NCI-H2227 (cell line): ENCODE measurements at regions not wholly inside any gene's neighbourhood (a gene's known extent, or its start where the extent isn't known, plus 50 kb on each side); places are given as distances from the start of the nearest gene placed in this dataset.

Experiments used
- DNase-seq: peaks from one replicate; lab custom pipeline; 2025; ENCODE audit not compliant: unreplicated experiment; lab: John Stamatoyannopoulos, UW

DNA sequence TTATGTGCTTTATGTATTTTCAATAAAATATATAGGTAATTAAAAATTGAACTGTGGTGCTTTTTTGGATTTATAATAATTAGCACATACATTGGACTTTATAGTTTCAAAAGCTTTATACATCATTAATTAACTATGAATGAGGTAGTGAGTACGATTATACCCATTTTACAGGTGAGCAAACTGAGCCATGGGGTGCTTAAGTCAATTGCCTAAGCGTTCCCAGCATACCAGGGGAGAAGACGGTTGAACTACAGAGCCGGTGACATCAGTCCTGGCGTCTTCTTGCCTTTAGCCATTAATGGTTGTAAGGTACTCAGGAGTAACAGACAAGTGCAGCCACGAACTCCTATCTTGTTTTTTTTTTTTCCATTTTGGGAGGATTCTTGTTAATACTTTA, 172.8 kb downstream of the GATA3 start:
- DNase-seq, result no peak

DNA sequence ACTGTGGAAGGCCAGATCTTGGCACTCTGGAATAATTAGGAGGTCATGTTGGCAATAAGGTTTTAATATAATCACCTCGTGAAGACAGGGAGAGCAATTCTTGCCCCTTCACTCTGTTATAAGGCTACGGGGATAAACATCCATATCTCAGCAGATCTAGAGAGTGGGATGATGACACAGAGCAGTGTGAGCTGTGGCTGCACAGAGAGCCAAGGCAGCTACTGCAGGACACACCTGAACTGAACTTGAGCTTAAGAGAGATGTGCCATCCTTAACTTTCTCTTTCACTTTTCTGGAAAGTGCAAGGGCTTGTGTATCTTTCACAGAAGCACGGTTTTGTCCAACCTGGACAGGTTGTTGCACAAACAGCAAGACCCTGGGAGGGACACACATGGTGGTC, 174.7 kb downstream of the GATA3 start:
- DNase-seq, result no peak

DNA sequence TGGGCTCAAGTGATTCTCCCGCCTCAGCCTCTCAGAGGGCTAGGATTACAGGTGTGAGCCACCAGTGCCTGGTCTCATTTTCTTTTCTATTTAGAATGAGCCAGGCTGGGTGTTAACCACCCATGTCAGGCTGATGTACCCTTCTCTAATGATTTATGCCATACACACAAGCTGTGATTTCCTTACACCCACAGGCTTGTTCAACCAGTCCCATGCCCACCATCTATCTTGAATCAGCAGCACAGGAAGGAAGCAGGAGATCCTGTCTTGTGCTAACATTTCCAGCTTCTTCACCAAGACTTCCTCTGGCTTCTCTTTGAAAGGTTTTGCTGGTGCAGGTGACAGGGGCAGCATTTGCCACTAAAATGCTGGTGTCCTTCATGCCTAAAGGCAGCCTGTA, 176.4 kb downstream of the GATA3 start:
- no peak for DNase-seq

DNA sequence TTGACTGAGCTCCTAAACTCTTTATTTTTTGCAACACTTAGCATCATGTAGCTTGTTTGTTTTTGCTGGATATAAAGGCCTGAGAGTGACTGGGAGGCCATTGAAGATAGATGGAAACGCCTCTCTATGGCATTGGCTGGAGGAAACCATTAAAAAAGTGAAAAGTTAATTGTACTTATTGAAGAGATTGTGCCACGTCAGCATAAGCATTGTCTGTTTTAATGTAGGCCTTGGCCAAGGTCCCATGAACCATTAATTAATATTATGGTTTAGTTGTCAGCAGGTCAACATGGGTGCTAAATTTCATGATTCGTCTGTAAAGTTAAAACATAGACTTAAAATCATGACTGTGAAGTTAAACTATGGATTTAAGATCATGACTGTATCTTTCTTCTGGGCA, 178.6 kb downstream of the GATA3 start:
- DNase-seq, result no peak

DNA sequence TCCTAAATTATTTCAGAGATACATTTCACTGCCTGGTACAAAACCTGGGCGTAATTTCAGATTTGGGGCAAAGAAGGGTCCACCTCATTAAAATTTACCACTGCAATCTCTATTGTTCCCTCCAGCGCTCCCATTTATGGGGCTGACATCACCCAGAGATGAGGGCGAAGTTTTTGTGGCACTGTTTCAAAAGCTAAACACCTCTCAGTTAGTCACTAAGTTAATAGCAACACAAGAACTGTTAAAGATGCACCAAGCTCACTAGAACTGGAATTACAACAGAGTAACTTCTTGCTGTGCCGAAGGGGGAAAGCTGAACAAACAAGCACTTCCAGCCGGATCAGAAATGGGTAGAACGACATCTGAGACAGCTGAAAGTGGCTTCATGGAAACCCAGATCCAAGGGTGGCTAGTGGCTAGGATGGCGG, 179.4 kb downstream of the GATA3 start:
- DNase-seq, result no peak

DNA sequence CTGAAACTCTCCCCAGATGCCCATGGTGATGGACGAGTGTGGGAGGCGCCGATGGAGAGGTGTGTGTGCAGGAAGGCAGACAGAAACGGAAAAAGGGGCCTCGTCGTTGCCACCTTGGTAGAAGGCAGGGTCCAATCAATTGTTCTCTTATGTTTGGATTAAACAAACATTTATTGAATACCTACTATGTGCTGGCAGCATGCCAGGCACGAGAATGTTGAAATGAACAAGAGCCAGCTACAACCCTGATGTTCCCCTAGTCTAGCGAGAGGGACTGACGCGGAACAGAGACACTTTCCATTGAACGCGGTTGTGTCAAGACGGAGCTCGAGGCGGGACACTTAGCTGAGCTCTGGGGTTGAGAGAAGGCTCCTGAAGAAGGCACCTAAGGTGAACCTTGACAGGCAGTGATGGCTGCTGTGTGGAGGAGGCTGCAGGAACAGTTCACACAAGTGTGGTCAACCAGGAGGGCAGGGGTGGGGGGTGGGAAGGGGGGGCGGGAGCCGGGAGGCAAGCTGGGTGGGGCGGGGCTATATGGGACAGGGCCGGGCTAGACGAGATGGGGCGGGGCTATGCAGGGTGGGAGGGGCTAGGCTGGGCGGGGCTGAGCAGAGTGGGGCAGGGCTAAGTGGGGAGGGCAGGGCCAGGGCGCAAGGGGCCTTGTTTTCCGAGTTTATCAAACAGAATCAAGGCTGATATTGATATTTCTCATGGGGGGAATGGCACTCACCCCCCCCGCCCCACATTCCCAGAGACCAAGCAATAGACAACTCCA, 181.0 kb downstream of the GATA3 start:
- DNase-seq, result no peak

DNA sequence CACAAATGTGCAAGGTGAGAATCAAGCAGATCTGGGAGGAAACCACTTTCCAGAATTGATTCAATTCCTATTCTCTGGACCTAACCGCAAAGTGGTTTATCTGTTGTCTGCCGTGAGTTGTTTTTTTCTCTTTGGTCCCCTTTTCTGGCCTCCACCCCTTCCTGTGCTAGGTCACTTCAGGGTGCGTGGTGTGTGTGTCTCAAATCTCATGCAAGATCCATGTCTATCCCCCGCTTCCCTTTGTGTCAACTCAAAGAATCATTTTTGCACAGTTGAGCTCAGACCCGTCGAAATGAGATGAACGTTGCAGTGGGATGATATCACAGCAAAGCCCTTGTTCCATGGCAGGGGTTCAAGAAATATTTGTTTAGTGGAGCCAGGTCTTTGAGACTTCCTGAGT, 184.5 kb downstream of the GATA3 start:
- DNase-seq, result no peak

DNA sequence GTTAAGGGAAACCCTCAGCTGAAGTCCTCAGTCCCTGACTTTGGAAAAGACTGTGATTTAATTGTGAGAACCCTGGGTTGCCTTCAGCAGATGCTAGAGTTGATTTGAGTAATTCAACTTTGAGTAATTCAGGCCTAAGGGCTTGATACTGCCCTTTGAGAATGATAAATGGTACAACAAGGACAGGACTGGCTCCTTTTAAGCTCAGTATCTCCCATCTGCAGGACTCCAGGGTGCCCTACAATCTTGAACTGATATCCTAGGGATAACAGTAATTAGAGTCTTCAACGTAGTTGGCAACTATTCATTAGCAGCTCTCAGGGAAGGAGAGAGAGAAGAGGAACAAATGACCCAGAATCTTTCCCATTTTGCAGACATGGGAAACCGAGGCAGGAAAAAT, 186.4 kb downstream of the GATA3 start:
- DNase-seq, result no peak

DNA sequence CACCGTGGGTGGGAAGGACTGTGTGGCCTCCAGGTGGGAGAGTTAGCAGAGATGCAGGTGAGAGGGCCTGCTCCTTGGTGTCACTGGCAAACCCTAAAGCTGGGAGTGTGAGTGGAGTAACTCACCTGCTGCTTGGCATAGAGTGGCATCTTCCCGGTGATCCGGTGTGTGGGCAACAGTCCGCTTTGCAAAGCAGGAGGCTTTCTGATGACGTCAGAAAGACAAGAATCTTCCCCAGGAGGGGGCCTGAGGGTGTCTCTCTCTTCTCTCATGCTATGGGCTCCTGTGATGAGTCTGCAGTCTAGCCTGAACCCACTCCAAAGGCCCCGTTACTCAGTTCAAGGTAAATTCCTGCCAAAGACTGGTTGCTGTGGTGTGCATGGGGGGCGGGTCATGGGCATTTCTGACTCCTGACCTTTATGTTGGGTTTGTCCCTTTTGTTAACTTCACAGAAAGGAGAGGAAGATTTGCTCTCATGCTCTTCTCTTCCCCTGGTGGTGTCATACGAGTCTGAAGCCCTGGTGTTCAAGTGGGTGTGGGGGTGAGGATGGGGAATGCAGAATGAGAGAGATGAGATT, 187.9 kb downstream of the GATA3 start:
- no peak for DNase-seq

DNA sequence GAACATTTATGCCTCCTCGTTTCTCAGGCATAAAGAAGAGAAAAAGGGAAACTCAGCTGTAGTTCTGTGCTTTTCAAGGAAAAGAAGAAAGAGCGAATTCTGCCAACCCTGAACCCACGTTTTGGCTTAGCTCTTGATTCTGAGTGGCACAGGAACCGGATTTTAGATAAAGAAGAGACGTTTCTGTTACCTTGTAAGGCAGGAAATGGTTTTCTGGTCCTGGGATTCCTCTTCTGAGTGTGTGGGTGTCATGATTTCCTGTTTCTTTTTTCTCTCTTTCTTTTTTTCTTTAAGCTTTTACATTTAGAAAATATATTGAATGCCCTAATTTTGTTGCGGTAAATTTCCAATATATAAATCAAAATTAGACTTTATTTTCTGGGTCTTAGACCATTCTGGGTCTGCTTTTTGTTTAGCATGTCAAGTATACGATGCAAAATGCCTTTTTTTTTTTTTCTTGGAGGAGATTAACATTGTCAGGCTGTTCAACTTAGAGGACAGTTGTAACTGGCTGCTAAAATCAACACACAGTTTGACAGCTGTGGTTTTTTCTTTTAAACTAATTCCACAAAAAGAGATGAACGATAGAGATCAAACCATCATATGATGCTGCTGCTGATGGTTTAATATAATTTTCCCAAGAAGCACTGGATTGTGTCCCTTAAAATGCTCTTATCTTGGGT, 190.8 kb downstream of the GATA3 start:
- DNase-seq, result no peak

DNA sequence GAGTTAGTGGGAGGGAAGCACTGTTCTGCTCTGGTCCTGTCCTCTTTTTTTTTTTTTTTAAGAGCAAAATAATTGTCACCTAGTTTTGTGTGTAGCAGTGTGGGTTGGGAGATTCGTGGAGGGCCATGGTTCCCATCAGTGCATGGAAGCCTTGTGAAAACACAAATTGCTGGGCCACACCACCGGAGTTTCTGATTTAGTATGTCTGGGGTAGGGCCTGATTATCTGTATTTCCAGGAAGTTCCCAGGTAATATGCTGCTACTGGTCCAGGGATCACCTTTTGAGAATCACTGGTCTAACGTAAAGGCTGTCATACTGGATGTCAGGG, 191.3 kb downstream of the GATA3 start:
- DNase-seq, result no peak

DNA sequence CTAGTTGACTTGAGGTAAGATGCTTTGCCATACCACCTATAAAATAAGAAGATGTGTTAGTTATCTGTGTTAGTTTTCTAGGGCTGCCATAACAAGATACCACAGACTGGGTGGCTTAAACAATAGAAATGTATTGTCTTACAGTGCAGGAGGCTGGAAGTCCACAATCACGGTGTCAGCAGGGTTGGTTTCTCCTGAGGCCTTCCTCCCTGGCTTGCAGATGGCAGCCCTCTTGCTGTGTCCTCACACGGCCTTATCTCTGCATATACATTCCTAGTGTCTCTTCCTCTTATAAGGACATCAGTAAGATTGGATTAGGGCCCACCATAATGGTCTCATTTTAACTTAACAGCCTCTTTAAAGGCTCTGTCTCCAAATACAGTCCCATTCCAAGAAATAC, 192.1 kb downstream of the GATA3 start:
- no peak for DNase-seq

DNA sequence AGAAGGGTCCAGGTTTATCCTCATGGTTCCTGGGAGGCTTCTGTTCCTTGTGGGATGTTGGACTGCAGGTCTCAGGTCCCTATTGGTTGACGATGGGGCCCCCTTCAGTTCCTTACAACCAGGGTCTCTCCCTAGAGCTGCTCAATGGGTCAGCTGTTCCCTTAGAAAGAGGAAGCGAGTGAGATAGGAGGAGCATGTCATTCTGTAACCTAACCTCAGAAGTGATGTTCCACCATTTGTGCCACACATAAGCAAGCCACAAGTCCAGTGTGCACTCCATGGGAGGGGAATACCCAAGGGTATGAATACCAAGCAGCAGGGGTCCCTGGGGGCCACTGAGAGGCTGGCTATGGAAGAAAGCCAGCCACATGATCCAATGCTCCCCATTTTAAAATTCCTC, 192.7 kb downstream of the GATA3 start:
- no peak for DNase-seq

DNA sequence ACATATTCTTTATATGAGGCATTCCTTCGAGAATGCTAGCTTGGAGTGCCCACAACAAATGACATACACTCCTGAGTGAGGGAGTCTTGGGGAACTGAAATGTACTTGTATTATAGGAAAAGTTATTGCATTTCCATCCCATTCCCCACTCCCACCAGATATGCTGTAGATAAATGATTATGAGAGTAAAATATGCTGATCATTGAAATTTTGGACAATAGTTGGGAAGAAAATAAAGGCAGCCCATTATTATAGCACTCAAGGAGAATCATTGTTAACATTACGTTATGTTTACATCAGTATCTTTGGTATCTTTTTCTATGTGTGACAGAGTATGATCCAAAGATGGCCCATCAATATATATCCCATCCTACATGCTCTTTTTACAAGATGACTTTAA, 194.4 kb downstream of the GATA3 start:
- DNase-seq, result no peak

DNA sequence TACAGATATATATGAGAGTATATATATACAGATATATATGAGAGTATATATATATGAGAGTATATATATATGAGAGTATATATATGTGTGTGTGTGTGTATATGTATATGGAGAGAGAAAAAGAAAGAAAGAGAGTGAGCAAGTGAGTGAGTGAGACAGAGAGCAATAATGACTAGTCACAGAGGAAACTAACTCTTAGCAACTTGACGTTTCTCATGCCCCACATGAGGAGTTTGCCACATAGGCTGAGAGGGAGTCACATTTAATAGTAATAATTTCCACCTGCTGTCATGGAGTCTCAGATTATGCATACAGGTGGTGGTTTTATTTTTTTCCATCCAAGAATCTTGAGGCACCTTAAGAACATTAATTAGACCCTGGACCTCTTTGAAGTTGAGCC, 199.9 kb downstream of the GATA3 start:
- DNase-seq, result no peak

DNA sequence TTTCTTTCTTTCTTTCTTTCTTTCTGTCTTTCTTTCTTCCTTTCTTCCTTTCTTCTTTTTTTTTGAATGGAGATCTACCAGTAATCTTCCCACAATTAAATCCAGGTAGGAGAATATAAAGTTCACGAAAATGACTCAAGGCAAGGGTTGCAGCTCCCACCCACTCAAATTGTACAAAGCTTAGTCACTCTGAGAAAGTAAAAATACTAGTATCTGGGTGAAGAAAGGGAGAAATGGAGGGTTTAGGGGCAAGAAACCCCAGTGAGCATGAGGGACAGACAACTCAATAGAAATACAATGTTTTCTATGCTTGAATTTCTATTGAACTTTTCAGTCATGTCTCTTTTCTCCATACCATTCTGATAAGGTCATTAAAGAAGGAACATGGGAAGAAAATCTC, 200.8 kb downstream of the GATA3 start:
- DNase-seq, result no peak

DNA sequence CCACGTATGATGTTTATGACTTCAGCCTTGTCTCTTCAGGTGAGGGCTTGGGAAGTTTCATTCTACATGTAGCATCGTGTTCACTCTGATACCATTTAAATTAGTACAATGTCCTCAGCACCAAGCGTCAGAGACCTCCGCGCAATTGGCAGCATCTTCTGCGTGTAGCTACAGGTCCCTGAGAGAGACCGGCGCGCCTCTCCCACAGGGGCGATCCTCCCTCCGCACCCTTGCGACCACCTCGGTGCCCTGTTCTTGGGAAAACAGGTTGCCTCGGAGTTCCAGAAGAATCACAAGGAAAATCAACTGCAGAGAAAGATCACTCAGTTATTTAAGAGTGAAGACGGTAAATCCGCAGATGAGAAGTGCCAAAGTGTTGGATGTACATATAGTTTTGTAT, 206.2 kb downstream of the GATA3 start:
- no peak for DNase-seq

DNA sequence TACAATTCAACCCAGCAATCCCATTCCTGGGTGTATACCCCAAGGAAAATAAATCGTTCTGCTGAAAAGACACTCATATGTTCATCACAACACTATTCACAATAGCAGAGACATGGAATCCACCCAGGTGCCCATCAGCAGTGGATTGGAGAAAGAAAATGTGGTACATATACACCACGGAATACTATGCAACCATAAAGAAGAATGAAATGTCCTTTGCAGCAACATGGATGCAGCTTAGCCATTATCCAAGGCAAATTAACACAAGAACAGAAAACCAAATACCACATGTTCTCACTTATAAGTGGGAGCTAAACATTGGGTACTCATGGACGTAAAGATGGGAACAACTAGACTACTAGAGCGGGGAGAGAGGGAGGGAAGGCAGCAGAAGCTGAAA, 207.8 kb downstream of the GATA3 start:
- DNase-seq, result no peak

DNA sequence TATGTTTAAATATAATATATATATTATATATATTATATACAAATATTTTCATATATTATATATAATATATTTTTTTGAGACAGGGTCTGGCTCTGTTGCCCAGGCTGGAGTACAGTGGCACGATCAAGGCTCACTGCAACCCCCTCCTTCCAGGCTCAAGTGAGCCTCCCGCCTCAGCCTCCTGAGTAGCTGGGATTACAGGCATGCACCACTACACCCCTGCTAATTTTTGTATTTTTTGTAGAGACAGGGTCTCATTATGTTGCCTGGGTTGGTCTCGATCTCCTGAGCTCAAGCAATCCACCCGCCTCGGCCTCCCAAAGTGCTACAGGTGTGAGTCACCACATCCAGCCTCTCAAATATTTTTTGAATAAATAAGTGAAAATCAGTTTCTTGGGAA, 215.5 kb downstream of the GATA3 start:
- DNase-seq, result no peak

DNA sequence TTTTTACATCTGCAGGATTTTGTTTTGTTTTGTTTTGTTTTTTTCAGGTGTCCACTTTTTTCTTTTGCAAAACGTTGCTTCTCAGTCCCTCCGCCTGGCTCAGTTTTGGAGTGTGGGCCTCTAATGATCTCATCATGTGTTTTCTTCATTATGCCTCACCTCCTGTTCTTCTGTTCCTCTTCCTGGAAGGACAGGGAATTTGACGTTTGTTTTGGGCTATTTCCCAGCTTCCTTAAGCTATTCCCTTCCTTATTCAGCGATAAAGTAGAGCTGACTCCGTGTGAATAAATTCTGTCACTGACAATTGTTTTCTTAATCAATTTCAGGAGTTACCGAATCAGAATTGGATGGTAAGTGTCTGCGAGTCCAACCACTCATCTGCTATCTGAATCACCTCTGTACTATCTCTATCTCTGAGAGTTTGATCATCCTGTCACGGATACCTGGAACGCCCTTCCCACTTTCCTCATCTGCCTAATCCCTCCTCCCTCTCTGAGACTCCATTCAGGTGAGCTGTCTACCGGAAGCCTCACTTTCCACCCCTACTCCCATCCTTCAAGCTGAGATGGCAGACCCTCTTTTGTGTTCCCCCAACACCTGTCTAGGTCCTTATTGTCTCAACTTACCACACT, 218.4 kb downstream of the GATA3 start:
- DNase-seq, result no peak

DNA sequence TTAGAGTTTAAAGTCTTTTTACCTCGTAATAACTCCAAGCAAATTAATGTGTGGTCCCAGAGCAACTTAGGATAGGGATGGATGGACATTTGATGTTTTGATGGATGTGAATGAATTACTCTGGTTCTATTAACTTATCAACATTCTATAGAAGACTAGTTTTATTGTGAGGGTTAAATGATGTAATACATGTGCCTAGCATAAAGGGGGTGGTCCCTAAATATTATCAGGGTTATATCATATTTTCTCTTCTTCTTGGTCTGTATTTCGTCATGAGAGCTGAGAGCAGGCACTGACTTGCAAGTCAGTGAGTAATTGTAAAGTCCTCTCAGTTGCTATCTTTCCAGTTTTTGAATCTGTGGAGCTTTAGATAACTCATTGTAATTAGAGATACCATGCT, 219.3 kb downstream of the GATA3 start:
- DNase-seq, result no peak

DNA sequence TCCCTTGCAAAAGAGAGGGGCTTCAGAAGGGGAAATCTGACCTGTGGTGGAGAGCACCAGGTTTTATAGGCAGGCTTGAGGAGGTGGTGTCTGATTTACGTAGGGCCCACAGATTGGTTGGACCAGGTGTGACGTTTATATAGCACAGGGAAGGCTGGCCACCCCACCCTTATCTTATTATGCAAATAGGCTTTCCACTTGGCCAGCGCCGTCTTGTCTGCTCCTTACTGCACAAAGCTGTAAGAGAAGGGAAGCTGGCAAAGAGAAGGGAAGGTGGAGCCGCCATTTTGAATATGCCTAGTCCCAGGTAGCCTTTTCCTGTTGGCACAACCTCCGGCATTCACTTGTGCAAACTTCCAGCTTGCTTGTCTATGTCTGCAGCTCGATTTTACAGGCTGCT, 221.4 kb downstream of the GATA3 start:
- DNase-seq, result no peak
